ENCODE measurements at regions not wholly inside any gene's neighbourhood (a gene's known extent, or its start where the extent isn't known, plus 50 kb on each side); places are given as distances from the start of the nearest gene placed in this dataset.

- TF ChIP-seq CTCF (IDR thresholded peaks at IDR 0.05 in 2 of 3, conservative IDR thresholded peaks at IDR 0.05 in 1 of 3; ENCODE audit: borderline replicate concordance in 1 of 3, insufficient read depth in 1 of 3, low read depth in 2 of 3, low read length in 2 of 3) (no peak), POLR2AphosphoS5 (IDR thresholded peaks at IDR 0.05; ENCODE audit: low read depth, low read length) (no peak), POLR2A (IDR thresholded peaks at IDR 0.05; ENCODE audit: borderline replicate concordance, extremely low read depth, insufficient read depth, insufficient read length) (no peak), RAD21 (IDR thresholded peaks at IDR 0.05; ENCODE audit: low read depth) (no peak), CEBPB (IDR thresholded peaks at IDR 0.05; ENCODE audit: low read depth) (no peak), JUND (IDR thresholded peaks at IDR 0.05) (no peak), MAX (IDR thresholded peaks at IDR 0.05) (no peak), EZH2 (IDR thresholded peaks at IDR 0.05) (no peak), YY1 (IDR thresholded peaks at IDR 0.05; ENCODE audit: extremely low read depth, insufficient replicate concordance, low read depth, low read length) (no peak), ZBTB33 (IDR thresholded peaks at IDR 0.05; ENCODE audit: extremely low read depth, insufficient replicate concordance, low read length) (no peak), TCF7L2 (IDR thresholded peaks at IDR 0.05; ENCODE audit: borderline replicate concordance, extremely low read depth, insufficient read depth, insufficient read length) (no peak), ELF1 (IDR thresholded peaks at IDR 0.05; ENCODE audit: borderline replicate concordance, low read depth) (no peak)
Observed at GRCh38 chr11:16408619-16409018, 52.3 kb upstream of the SOX6 start.

Measured in HCT116 (cell line).